D721Med (cell line): ENCODE measurements at regions not wholly inside any gene's neighbourhood (a gene's known extent, or its start where the extent isn't known, plus 50 kb on each side); places are given as distances from the start of the nearest gene placed in this dataset.

Source experiments
- DNase-seq: peaks from one replicate; pipeline ENCODE4 v3.0.0; 2011; ENCODE audit warnings: low spot score; ENCODE audit not compliant: insufficient read length
- FAIRE-seq: peaks from 2 replicates; lab custom pipeline; 2011; peaks lifted over from hg19 to GRCh38; lab: Jason Lieb, UNC
- CTCF ChIP-seq: IDR thresholded peaks from 2 replicates; pipeline ENCODE4 v1.5.1; 2012; ENCODE audit warnings: mild to moderate bottlenecking, control low read depth; ENCODE audit not compliant: insufficient read depth; ENCODE audit errors: missing control alignments

GRCh38 chr6:121649951-121650350, 214.5 kb downstream of the GJA1 start:
- TF ChIP-seq CTCF: no peak
- DNase-seq (no peak), FAIRE-seq (no peak)

- no peak for DNase-seq
- FAIRE-seq: no peak
- no peak for TF ChIP-seq CTCF
These were observed 216.0 kb downstream of the GJA1 start for GRCh38 chr6:121651420-121651819.

- FAIRE-seq (no peak), DNase-seq (no peak)
- TF ChIP-seq CTCF: no peak
These were observed 216.8 kb downstream of the GJA1 start for GRCh38 chr6:121652223-121652622.

GRCh38 chr6:121652726-121653623, 217.5 kb downstream of the GJA1 start:
- TF ChIP-seq CTCF: no peak
- no peak for DNase-seq
- no peak for FAIRE-seq

GRCh38 chr6:121653624-121654008, 218.2 kb downstream of the GJA1 start:
- DNase-seq: no peak
- FAIRE-seq: no peak

GRCh38 chr6:121657972-121658371, 222.5 kb downstream of the GJA1 start:
- FAIRE-seq (no peak), DNase-seq (no peak)
- no peak for TF ChIP-seq CTCF

More at GRCh38 chr6:121653624-121654008, 218.2 kb downstream of the GJA1 start:
- TF ChIP-seq CTCF: no peak

- FAIRE-seq (no peak), DNase-seq (no peak)
- no peak for TF ChIP-seq CTCF
These were observed 224.8 kb downstream of the GJA1 start for GRCh38 chr6:121660277-121660676.
